ENCODE measurements at regions not wholly inside any gene's neighbourhood (a gene's known extent, or its start where the extent isn't known, plus 50 kb on each side); places are given as distances from the start of the nearest gene placed in this dataset.

- DNase-seq (ENCODE audit: low read depth in 1 of 2, low spot score in 1 of 2) = no peak
Measured at GRCh38 chr7:98679741-98680140, 62.7 kb downstream of the NPTX2 start.

GRCh38 chr7:98681511-98681910, 64.4 kb downstream of the NPTX2 start:
- DNase-seq (ENCODE audit: low read depth in 1 of 2, low spot score in 1 of 2) = no peak

GRCh38 chr7:98681951-98682350, 64.9 kb downstream of the NPTX2 start:
- DNase-seq (ENCODE audit: low read depth in 1 of 2, low spot score in 1 of 2) = no peak

- no peak for DNase-seq (ENCODE audit: low read depth in 1 of 2, low spot score in 1 of 2)
Measured at GRCh38 chr7:98683514-98683913, 66.4 kb downstream of the NPTX2 start.

- DNase-seq (ENCODE audit: low read depth in 1 of 2, low spot score in 1 of 2) = no peak
Measured at GRCh38 chr7:98685541-98685940, 68.5 kb downstream of the NPTX2 start.

GRCh38 chr7:98686466-98687080, 69.5 kb downstream of the NPTX2 start:
- DNase-seq (ENCODE audit: low read depth in 1 of 2, low spot score in 1 of 2) = no peak

- no peak for DNase-seq (ENCODE audit: low read depth in 1 of 2, low spot score in 1 of 2)
Measured at GRCh38 chr7:98687111-98687751, 70.1 kb downstream of the NPTX2 start.

GRCh38 chr7:98691619-98692018, 74.5 kb downstream of the NPTX2 start:
- no peak for DNase-seq (ENCODE audit: low read depth in 1 of 2, low spot score in 1 of 2)

GRCh38 chr7:98697083-98697482, 80.0 kb downstream of the NPTX2 start:
- DNase-seq (ENCODE audit: low read depth in 1 of 2, low spot score in 1 of 2) = no peak

GRCh38 chr7:98697485-98698240, 80.6 kb downstream of the NPTX2 start:
- no peak for DNase-seq (ENCODE audit: low read depth in 1 of 2, low spot score in 1 of 2)

GRCh38 chr7:98698976-98699375, 81.9 kb downstream of the NPTX2 start:
- no peak for DNase-seq (ENCODE audit: low read depth in 1 of 2, low spot score in 1 of 2)

GRCh38 chr7:98700533-98700932, 83.4 kb downstream of the NPTX2 start:
- DNase-seq (ENCODE audit: low read depth in 1 of 2, low spot score in 1 of 2) = no peak

- DNase-seq (ENCODE audit: low read depth in 1 of 2, low spot score in 1 of 2) = no peak
Measured at GRCh38 chr7:98701372-98701771, 84.3 kb downstream of the NPTX2 start.

GRCh38 chr7:98702021-98702420, 84.9 kb downstream of the NPTX2 start:
- no peak for DNase-seq (ENCODE audit: low read depth in 1 of 2, low spot score in 1 of 2)

GRCh38 chr7:98703916-98704315, 86.8 kb downstream of the NPTX2 start:
- DNase-seq (ENCODE audit: low read depth in 1 of 2, low spot score in 1 of 2) = no peak

GRCh38 chr7:98705626-98706025, 88.5 kb downstream of the NPTX2 start:
- DNase-seq (ENCODE audit: low read depth in 1 of 2, low spot score in 1 of 2) = no peak

GRCh38 chr7:98707076-98707475, 90.0 kb downstream of the NPTX2 start:
- no peak for DNase-seq (ENCODE audit: low read depth in 1 of 2, low spot score in 1 of 2)

GRCh38 chr7:98711945-98712344, 94.9 kb downstream of the NPTX2 start:
- no peak for DNase-seq (ENCODE audit: low read depth in 1 of 2, low spot score in 1 of 2)

GRCh38 chr7:98713165-98713810, 96.2 kb downstream of the NPTX2 start:
- DNase-seq (ENCODE audit: low read depth in 1 of 2, low spot score in 1 of 2) = no peak

- no peak for DNase-seq (ENCODE audit: low read depth in 1 of 2, low spot score in 1 of 2)
Measured at GRCh38 chr7:98719396-98719795, 102.3 kb downstream of the NPTX2 start.

GRCh38 chr7:98722402-98722801, 105.3 kb downstream of the NPTX2 start:
- no peak for DNase-seq (ENCODE audit: low read depth in 1 of 2, low spot score in 1 of 2)

- no peak for DNase-seq (ENCODE audit: low read depth in 1 of 2, low spot score in 1 of 2)
Measured at GRCh38 chr7:98724591-98724990, 107.5 kb downstream of the NPTX2 start.
